ENCODE measurements at regions not wholly inside any gene's neighbourhood (a gene's known extent, or its start where the extent isn't known, plus 50 kb on each side); places are given as distances from the start of the nearest gene placed in this dataset.
"Not testable (repeated sequence)": the region's sequence is repeated elsewhere in the genome, so short reads cannot be mapped to it uniquely, and the experiment has no call there.

DNA sequence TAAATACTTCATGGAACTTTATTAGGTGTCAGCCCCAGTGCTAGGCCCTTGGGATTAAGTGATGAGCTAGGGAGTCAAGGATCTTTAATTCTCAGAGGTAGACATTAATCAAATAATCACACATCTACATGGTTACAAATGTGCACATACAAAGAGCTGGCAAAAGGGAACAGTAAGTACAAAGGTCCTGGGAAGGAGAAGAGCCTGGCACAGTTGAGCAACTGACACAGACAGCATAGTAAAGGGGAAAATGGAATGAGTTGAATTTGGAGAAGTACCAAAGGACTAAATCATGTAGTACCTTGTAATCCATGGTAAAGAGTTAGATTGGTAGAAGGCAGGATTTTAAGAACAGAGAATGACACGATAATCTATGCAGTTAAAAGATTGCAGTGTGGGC lies 116.3 kb downstream of the APIP start:
- WGBS, 5 donors, result 50 to 90% (median 71%) methylated on average over 1 of the region's 1 CpG

DNA sequence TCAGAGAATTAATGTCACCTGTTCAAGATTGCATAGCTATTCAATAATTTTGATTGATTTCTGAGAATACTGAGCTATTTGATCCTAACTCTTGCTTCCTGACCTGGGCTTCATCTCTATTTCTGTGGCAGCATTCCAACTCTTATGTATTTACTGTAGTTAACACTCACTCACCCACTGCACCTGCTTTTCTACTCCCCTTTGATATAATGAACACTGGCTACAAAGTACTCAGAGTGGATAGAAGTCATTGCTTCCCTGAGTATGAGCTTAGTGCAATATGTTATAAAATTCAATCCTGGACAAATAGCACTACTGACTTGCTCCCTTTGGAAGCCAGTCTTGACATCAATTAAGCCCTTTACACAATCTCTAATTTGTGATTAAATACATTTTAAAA lies 117.2 kb downstream of the APIP start:
- peaks cover 0 to 1% (median 0%) of the 10 kb centered on the region in 4 donors for H3K4me1 ChIP-seq
- H3K4me3 ChIP-seq, result no peak overlapping the region
- no peak overlapping the region for H3K27ac ChIP-seq
- TF ChIP-seq, protein P1, sequence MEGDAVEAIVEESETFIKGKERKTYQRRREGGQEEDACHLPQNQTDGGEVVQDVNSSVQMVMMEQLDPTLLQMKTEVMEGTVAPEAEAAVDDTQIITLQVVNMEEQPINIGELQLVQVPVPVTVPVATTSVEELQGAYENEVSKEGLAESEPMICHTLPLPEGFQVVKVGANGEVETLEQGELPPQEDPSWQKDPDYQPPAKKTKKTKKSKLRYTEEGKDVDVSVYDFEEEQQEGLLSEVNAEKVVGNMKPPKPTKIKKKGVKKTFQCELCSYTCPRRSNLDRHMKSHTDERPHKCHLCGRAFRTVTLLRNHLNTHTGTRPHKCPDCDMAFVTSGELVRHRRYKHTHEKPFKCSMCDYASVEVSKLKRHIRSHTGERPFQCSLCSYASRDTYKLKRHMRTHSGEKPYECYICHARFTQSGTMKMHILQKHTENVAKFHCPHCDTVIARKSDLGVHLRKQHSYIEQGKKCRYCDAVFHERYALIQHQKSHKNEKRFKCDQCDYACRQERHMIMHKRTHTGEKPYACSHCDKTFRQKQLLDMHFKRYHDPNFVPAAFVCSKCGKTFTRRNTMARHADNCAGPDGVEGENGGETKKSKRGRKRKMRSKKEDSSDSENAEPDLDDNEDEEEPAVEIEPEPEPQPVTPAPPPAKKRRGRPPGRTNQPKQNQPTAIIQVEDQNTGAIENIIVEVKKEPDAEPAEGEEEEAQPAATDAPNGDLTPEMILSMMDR (IDR thresholded peaks at IDR 0.05), result no peak
- TF ChIP-seq POLR2AphosphoS5 (IDR thresholded peaks at IDR 0.05) (no peak), POLR2A (IDR thresholded peaks at IDR 0.05) (no peak), EP300 (IDR thresholded peaks at IDR 0.05) (no peak)
- H3K36me3 ChIP-seq, result no peaks in the 10 kb centered on the region
- H3K27me3 ChIP-seq, result no peaks in the 10 kb centered on the region
- peak in 1 of 2 donors; percentile 46 for DNase-seq
- intact Hi-C loops (cut with DNase I; ENCODE audit: low total_unique reads), result no loop called here
- no peaks in the 10 kb centered on the region for H3K9me3 ChIP-seq

More for the DNA sequence above, 116.3 kb downstream of the APIP start:
- Histone ChIP-seq H3K27ac (no peak overlapping the region), H3K9me3 (no peaks in the 10 kb centered on the region), H3K4me3 (no peak overlapping the region), H3K4me1 (no peaks in the 10 kb centered on the region), H3K36me3 (no peaks in the 10 kb centered on the region), H3K27me3 (no peaks in the 10 kb centered on the region)
- no peak for DNase-seq
- TF ChIP-seq, protein P1 (IDR thresholded peaks at IDR 0.05), result no peak
- TF ChIP-seq EP300 (IDR thresholded peaks at IDR 0.05) (no peak), POLR2A (IDR thresholded peaks at IDR 0.05) (no peak), POLR2AphosphoS5 (IDR thresholded peaks at IDR 0.05) (no peak)
- intact Hi-C loops (cut with DNase I; ENCODE audit: low total_unique reads), result no loop called here

- H3K27ac ChIP-seq; H3K9me3 ChIP-seq; DNase-seq; H3K27me3 ChIP-seq; intact Hi-C loops (cut with DNase I; ENCODE audit: low total_unique reads); H3K36me3 ChIP-seq; H3K4me3 ChIP-seq: not testable (repeated sequence)
- peaks cover 9 to 16% (median 10%) of the 10 kb centered on the region in 4 donors for H3K4me1 ChIP-seq
Observed at GRCh38 chr11:34797497-34797896, 118.7 kb downstream of the APIP start.

GRCh38 chr11:34795641-34796040 lies 120.5 kb downstream of the APIP start:
- intact Hi-C loops (cut with DNase I; ENCODE audit: low total_unique reads), result no loop called here
- no peak overlapping the region for H3K27ac ChIP-seq
- H3K27me3 ChIP-seq, result no peaks in the 10 kb centered on the region
- no peaks in the 10 kb centered on the region for H3K9me3 ChIP-seq
- no peaks in the 10 kb centered on the region for H3K36me3 ChIP-seq
- TF ChIP-seq POLR2A (IDR thresholded peaks at IDR 0.05) (no peak), EP300 (IDR thresholded peaks at IDR 0.05) (no peak), POLR2AphosphoS5 (IDR thresholded peaks at IDR 0.05) (no peak)
- TF ChIP-seq, protein P1 (IDR thresholded peaks at IDR 0.05), result no peak
- H3K4me1 ChIP-seq, result peaks cover 14 to 31% (median 19%) of the 10 kb centered on the region in 4 donors
- no peak for DNase-seq
- H3K4me3 ChIP-seq, result no peak overlapping the region

GRCh38 chr11:34794696-34795095 lies 121.5 kb downstream of the APIP start:
- DNase-seq, result no peak
- no peaks in the 10 kb centered on the region for H3K36me3 ChIP-seq
- TF ChIP-seq POLR2A (IDR thresholded peaks at IDR 0.05) (no peak), POLR2AphosphoS5 (IDR thresholded peaks at IDR 0.05) (no peak), EP300 (IDR thresholded peaks at IDR 0.05) (no peak)
- TF ChIP-seq, protein P1 (IDR thresholded peaks at IDR 0.05), result no peak
- WGBS, 5 donors, result 85 to 95% (median 91%) methylated on average over 3 of the region's 3 CpGs
- H3K9me3 ChIP-seq, result no peaks in the 10 kb centered on the region
- no peak overlapping the region for H3K27ac ChIP-seq
- peaks cover 14 to 31% (median 19%) of the 10 kb centered on the region in 4 donors for H3K4me1 ChIP-seq
- intact Hi-C loops (cut with DNase I; ENCODE audit: low total_unique reads), result no loop called here
- no peaks in the 10 kb centered on the region for H3K27me3 ChIP-seq
- H3K4me3 ChIP-seq, result no peak overlapping the region
